ENCODE measurements at regions not wholly inside any gene's neighbourhood (a gene's known extent, or its start where the extent isn't known, plus 50 kb on each side); places are given as distances from the start of the nearest gene placed in this dataset.
A peak's percentile ranks its signal among the peaks of the same experiment; 100 is the strongest.

GRCh38 chr9:135308821-135309762 lies 170.5 kb upstream of the PPP1R26 start:
- DNase-seq (ENCODE audit: low read depth, low spot score) = no peak

- no peak for DNase-seq (ENCODE audit: low read depth, low spot score)
These were observed 169.8 kb upstream of the PPP1R26 start for GRCh38 chr9:135309763-135310125.

- no peak for DNase-seq (ENCODE audit: low read depth, low spot score)
These were observed 169.4 kb upstream of the PPP1R26 start for GRCh38 chr9:135310134-135310533.

- DNase-seq (ENCODE audit: low read depth, low spot score) = no peak
These were observed 164.0 kb upstream of the PPP1R26 start for GRCh38 chr9:135315572-135315971.

GRCh38 chr9:135320331-135320730 lies 159.3 kb upstream of the PPP1R26 start:
- DNase-seq (ENCODE audit: low read depth, low spot score) = no peak

GRCh38 chr9:135320943-135321342 lies 158.6 kb upstream of the PPP1R26 start:
- no peak for DNase-seq (ENCODE audit: low read depth, low spot score)

- no peak for DNase-seq (ENCODE audit: low read depth, low spot score)
These were observed 158.0 kb upstream of the PPP1R26 start for GRCh38 chr9:135321580-135321979.

GRCh38 chr9:135324329-135324728 lies 155.3 kb upstream of the PPP1R26 start:
- DNase-seq (ENCODE audit: low read depth, low spot score) = no peak

GRCh38 chr9:135326141-135326540 lies 153.4 kb upstream of the PPP1R26 start:
- no peak for DNase-seq (ENCODE audit: low read depth, low spot score)

- no peak for DNase-seq (ENCODE audit: low read depth, low spot score)
These were observed 152.9 kb upstream of the PPP1R26 start for GRCh38 chr9:135326633-135327152.

GRCh38 chr9:135328485-135329417 lies 150.8 kb upstream of the PPP1R26 start:
- no peak for DNase-seq (ENCODE audit: low read depth, low spot score)

GRCh38 chr9:135329571-135330306 lies 149.8 kb upstream of the PPP1R26 start:
- peak; percentile 43 for DNase-seq (ENCODE audit: low read depth, low spot score)

- no peak for DNase-seq (ENCODE audit: low read depth, low spot score)
These were observed 149.3 kb upstream of the PPP1R26 start for GRCh38 chr9:135330307-135330631.

GRCh38 chr9:135330685-135331590 lies 148.6 kb upstream of the PPP1R26 start:
- DNase-seq (ENCODE audit: low read depth, low spot score) = no peak

GRCh38 chr9:135332516-135332915 lies 147.1 kb upstream of the PPP1R26 start:
- no peak for DNase-seq (ENCODE audit: low read depth, low spot score)

- no peak for DNase-seq (ENCODE audit: low read depth, low spot score)
These were observed 146.4 kb upstream of the PPP1R26 start for GRCh38 chr9:135332979-135333748.

GRCh38 chr9:135334953-135335460 lies 144.6 kb upstream of the PPP1R26 start:
- no peak for DNase-seq (ENCODE audit: low read depth, low spot score)

GRCh38 chr9:135335691-135336181 lies 143.8 kb upstream of the PPP1R26 start:
- DNase-seq (ENCODE audit: low read depth, low spot score) = no peak
